HT-29 (cell line): ENCODE measurements at regions not wholly inside any gene's neighbourhood (a gene's known extent, or its start where the extent isn't known, plus 50 kb on each side); places are given as distances from the start of the nearest gene placed in this dataset.
"Not testable (repeated sequence)": the region's sequence is repeated elsewhere in the genome, so short reads cannot be mapped to it uniquely, and the experiment has no call there.

Experiments used
- DNase-seq: peaks from one replicate; pipeline ENCODE4 v3.0.0-alpha.2; 2015; ENCODE audit warnings: low spot score

DNA sequence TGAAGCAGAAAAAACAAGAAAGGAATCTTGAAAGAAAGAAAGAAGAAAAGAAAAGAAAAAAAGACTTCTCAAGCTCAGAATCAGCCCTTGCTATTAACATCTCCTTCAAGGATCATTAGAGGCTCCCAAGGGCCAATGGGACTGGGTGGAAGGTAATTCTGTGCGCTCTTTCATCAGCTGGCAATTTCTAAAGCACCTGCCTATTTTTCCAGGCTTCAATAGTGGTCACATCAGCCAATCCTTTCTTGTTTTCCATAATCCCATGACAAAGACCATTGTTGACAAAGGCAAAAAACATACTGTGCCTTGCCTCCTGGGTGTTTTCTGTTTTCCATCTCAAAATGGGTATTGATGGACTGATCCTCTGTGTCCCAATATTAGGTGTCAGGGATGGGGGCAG is 88.2 kb upstream of the TSC22D1 start:
- no peak for DNase-seq

DNA sequence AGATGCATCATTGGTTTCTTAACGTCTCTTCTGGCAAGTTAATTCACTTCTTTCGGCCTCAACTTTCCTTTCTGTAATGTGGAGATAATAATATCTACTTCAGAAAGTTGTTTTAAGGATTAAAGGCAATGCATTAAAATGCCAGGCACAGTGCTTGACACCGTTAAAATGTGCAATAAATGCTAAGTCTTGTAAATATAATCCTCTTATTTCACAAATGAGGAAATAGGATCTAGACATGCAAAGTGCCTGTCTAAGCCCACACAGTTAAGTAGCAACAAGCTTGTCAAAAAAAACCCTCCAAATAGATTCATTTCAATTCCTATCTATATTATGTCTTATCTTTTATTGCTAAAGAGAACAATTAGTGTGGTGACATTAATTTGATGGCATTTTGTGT is 86.4 kb upstream of the TSC22D1 start:
- no peak for DNase-seq

DNA sequence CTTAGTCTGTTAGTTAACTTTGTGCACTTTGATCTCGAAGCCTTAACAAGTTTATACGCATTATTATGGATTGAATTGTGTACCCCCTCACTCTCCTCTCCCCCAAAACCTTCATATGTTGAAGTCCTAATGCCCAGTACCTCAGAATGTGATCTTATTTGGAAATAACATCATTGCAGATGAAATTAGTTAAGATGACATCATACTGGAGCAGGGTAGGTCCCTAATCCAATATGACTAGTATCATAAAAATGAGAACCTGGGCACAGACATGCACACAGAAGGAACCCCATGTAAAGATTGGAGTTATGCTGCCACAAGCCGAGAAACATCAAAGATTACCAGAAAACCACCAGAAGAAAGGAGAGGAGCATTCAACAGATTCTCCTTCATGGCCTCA is 85.8 kb upstream of the TSC22D1 start:
- no peak for DNase-seq

DNA sequence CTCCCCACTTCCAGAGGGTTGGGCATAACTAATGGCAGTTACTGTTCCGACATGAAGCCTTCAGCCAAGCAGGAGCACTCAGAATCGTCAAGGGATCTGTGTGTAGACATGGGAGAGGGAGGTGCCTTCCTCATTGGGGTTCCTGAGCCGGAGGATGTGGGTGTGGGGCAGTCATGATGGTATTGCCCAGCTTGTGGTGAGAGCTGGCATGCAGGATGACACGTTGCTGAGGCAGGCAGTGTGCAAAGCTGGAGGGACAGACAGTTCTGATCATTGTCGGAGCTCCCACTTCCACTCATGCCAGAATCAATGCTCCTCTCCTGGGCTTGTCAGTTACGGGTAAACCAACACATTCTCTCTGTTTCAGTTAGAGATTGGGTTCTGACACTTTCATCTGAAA is 83.9 kb upstream of the TSC22D1 start:
- DNase-seq, result no peak

DNA sequence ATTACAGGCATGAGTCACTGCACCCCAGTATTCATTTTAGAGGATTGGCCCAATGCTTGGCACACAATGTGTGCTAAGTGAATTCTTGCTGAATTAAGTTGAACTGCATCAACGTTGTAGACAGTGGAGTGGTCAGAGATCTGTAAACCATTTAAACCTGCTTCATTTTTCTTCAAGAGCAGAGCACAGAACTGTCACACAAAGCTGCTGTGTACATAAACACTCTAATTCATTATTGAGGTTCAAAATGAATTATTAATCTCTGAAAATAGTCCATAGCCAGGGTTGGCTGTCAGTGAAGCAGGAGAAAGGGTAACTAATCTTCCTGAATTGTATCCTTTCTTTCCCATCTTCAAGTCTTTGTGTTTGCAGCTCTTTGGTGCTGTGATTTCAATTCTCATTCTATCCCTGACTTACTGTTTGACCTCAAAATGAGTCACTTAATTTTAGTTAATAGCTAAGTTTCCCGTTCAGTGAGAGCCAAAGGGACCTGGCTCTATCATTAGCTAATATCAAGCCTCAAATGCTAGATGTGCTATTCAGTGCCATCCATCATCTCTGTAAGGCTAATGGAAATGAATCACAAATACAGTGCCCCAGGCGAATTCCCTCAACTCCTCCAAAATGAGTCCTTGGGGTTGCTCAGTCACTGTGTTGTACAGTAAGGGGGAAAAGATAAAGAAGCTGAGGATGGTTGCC is 77.0 kb upstream of the TSC22D1 start:
- DNase-seq, result no peak

DNA sequence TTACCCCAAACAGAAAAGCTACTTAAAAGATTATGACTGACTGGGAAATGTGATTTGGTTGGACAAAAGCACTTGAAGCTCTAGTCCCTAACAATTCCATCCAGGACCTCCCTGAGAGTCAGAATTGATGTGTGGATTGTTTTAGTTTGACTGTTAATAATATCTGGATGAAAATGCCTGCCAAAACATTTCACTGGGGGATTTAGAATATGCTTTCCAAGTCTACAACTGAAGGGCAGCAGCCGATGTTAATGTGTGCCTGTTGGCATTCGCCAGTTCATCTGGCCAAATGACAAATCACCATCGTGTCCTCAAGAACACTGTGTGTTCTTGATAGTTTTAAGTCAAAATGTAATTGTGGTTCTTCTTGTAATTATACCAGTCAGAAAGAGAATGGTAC is 76.0 kb upstream of the TSC22D1 start:
- DNase-seq, result no peak

DNA sequence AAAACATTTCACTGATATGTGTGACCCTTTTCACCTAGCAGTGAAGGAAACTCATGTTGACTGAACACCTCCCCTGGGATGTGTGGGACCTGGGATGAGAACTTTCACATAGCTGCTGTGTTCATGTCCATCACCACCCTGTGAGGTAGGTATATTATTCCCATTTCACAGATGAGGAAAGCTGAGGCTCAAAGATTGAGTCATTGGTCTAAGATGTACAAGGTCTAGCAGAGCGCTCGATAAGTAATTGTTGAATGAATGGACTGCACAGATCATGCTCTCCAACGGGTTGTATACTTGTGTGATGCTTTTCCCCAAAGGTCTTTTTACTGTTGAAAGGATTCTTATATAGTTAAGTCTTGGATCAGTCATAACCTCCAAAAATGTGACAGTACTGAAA is 75.6 kb upstream of the TSC22D1 start:
- no peak for DNase-seq

DNA sequence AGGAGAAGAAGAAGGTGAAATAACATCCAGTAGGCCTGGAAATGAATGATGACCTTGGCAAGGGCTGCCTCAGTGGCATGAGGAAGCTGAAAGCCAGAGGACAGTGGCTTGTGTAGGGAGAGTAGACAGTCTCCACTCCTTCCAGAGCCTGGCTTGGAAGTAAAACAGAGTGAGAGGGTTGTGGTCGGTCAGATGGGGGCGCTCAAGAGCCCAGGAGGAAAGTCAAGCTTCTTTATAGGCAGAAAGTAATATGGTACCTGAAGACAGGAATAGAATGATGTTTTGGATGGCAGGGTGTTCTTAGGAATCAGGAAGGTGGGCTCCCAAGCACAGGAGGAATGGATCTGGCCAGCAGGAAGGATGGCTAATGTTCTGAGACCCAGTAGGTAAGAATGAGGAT is 75.1 kb upstream of the TSC22D1 start:
- DNase-seq, result peak; percentile 12

DNA sequence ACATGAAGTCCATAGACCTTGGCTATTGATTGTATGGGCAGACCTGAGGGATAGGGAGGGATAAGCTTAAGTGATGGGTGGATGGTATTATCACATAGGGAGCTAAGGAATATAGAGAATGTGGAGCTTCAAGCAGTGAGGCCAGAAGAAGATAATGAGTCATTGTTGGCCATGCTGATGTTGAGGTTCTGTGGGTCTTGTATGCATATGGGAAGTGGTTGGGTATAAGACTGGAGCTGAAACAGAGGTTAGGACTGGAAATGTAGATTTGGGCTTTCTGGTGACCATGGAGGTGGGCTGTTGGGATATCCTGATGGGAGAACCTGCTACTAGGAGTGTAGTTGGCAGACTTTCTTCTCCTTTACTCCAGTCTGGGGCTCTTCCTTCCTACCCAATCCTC is 73.7 kb upstream of the TSC22D1 start:
- no peak for DNase-seq

DNA sequence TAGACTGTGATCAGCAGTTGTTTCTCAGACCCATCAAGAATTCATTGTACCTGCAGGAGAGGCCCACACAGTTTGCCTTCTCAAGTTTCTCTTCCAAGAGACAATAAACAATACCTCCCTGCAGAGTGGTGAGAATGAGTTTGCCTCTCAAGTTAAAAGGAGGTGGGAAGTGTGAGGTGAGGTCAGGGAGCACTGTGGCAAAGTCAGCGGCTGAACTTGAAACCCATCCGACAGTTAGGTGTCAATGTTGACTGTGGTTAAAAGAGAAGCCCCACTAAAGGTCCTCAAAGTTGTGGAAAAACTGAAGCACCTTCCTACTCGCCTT is 72.9 kb upstream of the TSC22D1 start:
- no peak for DNase-seq

DNA sequence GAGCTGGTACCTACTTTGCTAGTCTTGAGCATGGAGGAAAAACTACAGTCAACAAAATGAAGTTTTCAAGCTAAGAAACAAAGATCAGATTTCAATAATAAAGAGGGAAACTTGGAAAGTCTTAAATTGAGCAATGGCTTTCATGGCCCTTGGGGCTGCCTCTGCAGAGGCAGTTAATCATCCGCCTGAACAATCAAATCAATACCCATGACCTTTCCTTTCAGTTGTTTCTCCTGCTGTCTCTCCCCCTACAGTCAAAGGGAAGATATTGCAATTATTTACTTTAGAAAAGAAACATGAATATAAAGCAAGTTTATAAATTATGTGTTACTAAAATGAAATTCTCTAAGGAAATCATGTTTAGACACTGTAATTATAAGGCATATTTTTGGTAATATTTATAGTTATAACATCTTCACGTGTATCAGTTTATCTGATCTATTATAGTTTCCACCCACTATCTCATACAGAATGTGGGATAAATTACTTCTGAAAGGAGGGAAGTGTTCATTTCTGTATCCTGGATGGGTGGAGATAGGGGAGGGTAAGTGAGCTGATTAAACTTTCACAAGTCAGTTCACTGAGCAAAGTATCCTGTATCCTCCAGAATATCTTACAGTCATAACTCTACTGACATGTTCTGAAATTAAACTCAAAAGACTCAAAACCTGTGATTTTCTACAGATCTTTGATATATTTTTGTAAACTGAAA is 72.4 kb upstream of the TSC22D1 start:
- peak; percentile 43 for DNase-seq

DNA sequence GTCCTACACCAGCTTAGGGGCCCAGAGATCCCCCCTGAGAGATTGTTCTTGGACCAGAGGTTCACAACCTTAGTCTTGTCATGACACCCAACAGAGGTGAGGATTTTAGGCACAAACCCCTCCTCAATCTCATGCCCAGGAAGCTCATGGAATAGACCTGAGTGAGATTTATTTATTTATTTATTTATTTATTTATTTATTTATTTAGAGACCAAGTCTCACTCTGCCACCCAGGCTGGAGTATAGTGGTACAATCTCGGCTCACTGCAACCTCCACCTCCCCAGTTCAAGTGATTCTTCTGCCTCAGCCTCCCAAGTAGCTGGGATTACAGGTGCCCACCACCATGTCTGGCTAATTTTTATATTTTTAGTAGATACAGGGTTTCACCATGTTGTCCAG is 71.4 kb upstream of the TSC22D1 start:
- not testable (repeated sequence) for DNase-seq

DNA sequence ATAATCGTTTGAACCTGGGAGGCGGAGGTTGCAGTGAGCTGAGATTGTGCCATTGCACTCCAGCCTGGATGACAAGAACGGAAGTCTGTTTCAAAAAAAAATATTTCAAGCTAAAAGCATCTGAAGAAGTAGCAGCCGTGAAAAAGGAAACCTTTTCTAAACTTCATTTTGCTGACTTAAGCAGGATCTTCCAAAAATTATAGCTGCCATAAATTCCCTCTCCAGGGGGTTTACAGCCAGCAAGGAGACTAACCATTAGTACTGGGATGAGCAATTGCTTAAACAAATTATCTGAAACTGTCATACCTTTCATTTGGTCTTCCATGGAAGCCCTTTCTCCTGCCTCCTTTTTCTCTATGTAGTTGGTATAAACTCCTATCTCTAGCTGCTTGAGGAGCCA is 69.9 kb upstream of the TSC22D1 start:
- no peak for DNase-seq

DNA sequence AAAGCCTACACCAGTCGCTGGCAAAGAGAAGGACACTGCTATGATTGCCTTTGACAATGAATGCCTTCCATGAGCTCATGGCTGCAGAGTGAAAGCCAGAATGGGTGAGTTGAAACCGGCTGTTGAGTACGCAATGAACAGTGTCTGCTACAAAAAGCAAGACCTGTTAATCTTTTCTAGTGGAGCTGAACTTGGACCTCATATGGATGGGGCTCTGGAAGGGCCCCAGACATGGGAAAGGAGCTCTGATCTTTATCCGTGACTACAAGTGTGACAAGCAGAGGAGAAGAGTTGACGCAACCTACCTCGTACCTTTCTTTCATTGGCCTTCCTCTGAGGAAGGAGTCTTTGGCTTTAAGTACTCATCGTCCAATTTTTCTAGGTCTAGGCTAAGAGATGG is 67.1 kb upstream of the TSC22D1 start:
- DNase-seq, result no peak

DNA sequence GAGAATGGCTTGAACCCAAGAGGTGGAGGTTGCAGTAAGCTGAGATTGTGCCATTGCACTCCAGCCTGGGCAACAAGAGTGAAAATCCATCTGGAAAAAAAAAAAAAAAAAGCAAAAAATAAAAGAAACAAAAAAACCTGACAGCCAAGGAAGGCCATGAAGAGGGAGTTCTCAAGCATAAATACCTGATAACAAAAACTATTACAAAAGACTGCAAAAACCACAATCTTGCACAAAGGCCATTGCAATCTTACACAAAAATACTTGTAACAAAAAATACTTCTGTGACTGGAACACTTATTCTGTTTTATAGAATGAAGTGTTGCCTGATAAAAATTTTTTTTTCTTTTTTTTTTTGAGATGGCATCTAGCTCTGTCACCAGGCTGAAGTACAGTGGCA is 61.5 kb upstream of the TSC22D1 start:
- no peak for DNase-seq

DNA sequence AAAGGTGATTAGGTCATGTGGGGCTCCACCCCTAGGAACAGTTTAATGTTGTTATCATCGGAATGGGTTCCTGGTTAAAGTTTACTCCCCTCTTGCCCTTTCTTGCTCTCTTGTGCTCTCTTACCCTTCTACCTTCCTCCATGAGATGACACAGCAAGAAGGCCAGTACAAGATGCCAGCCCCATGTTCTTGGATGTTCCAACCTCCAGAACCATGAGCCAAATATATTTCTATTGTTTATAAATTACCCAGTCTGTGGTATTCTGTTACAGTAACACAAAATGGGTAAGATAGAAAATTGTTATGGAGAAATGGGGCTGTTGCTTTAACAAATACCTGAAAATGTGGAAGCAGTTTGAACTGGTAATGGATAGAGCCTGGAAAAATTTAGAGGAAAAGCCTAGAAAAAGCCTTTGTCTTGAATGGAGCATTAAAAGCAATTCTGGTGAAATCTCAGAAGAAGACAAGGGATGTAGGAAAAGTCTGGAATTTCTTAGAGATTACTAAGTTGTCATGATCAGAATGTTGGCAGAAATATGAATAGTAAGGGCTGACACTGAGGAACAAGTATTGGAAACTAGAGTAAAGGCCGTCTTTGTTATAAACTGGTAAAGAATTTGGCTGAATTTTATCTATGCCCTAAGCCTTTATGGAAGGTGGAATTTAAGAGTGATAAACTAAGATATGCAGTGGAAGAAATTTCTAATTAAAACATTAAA is 53.5 kb upstream of the TSC22D1 start:
- DNase-seq, result no peak

DNA sequence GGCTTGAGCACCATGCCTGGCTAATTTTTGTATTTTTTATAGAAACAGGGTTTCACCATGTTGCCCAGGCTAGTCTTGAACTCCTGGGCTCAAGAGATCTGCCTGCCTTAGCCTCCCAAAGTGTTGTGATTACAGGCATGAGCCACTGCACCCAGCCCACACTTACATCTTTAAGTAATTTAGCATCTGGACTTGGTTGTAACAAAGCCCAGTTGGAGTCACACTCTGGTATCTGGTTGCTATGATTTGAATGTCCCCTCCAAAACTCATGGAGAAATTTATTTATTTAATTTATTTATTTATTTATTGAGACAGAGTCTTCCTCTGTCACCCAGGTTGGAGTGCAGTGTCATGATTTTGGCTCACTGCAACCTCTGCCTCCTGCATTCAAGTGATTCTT is 52.7 kb upstream of the TSC22D1 start:
- not testable (repeated sequence) for DNase-seq

DNA sequence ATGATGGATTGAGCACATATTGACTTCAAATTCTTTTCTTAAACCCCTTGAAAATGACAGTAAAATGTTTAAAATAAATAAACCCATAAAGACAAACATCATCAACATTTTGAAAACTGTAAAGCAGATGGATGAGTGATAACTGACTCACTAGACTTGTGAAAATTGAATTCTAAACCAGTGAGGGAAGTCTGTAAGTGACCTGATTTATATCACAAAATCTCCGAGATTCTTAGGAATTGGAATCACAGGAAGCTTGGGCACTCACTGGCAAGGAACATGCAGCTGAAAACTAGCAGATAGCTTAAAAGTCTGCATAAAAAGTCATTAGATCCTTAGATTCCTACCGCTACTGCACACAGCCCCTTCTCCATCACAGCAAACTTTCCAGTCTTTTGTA is 51.3 kb upstream of the TSC22D1 start:
- no peak for DNase-seq

DNA sequence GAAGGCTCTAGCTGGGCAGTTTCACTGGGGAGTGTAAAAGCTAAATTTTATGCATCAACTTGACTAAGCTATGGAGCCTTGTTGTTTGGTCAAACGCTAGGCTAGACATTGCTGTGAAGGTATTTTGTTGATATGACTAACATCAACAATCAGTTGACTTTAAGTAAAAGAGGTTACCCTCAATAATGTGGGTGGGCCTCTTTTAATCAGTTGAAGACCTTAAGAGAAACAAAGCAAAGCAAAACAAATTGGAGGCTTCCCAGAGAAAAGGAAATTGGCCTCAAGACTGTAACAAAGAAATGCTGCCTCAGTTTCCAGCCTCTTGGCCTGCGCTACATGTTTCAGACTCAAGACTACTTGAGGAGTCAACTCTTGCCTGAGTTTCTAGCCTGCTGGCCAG is 50.0 kb upstream of the TSC22D1 start:
- DNase-seq, result no peak
